IMR-90 (cell line): ENCODE measurements at regions not wholly inside any gene's neighbourhood (a gene's known extent, or its start where the extent isn't known, plus 50 kb on each side); places are given as distances from the start of the nearest gene placed in this dataset.

Experiments
- ATAC-seq: fragments of 200-7000 bp; cut with Tn5 transposase; 2 replicates; pipeline ENCODE4 v1.9.1; 2020; ENCODE audit warnings: low read depth, mild to moderate bottlenecking, moderate library complexity
- BruUV-seq: library from RNA; stranded (reverse); fragments of 400-500 nt; replicated peaks from 2 replicates; lab custom pipeline; 2021; lab: Mats Ljungman, UMichigan
- CTCF ChIA-PET: fragments of 300-600 bp; formaldehyde crosslinking; extraction: SDS; loops from one replicate; lab custom pipeline; 2021; ENCODE audit warnings: antibody characterized with exemption; lab: Yijun Ruan, JAX
- POLR2A ChIA-PET: fragments of 300-600 bp; sonication (Branson Sonifier 250); formaldehyde crosslinking; loops from one replicate; lab custom pipeline; 2022; ENCODE audit warnings: antibody characterized with exemption; ENCODE audit not compliant: unreplicated experiment; lab: Charles Lee
- DNase-seq: peaks from one replicate; pipeline ENCODE4 v3.0.0; 2013
- H2AFZ ChIP-seq: replicated peaks from 2 replicates; pipeline ENCODE3; 2013; ENCODE audit warnings: low read length, mild to moderate bottlenecking; ENCODE audit not compliant: poor library complexity
- H2AK5ac ChIP-seq: 2 replicates; pipeline ENCODE4 v1.6.1; 2013; ENCODE audit warnings: low read depth, low read length, inconsistent platforms
- H2AK9ac ChIP-seq: replicated peaks from 2 replicates; pipeline ENCODE3; 2013; ENCODE audit warnings: mild to moderate bottlenecking, low read depth, low read length, moderate library complexity; ENCODE audit not compliant: poor library complexity
- H2BK120ac ChIP-seq: 2 replicates; pipeline ENCODE4 v1.6.1; 2013; ENCODE audit warnings: low read depth, low read length, inconsistent platforms
- H2BK15ac ChIP-seq: 3 replicates; pipeline ENCODE4 v1.6.1; 2013; ENCODE audit warnings: low read depth, low read length, inconsistent platforms
- H2BK20ac ChIP-seq: 2 replicates; pipeline ENCODE4 v1.6.1; 2013; ENCODE audit warnings: low read depth, mild to moderate bottlenecking, inconsistent platforms, low read length, moderate library complexity
- H2BK5ac ChIP-seq: 2 replicates; pipeline ENCODE4 v1.6.1; 2013; ENCODE audit warnings: mild to moderate bottlenecking, low read depth, low read length, inconsistent platforms; ENCODE audit not compliant: poor library complexity, severe bottlenecking
- H3K14ac ChIP-seq: replicated peaks from 2 replicates; pipeline ENCODE4 v1.6.1; 2013; ENCODE audit warnings: low read depth, low read length, inconsistent platforms
- H3K18ac ChIP-seq: 2 replicates; pipeline ENCODE4 v1.6.1; 2013; ENCODE audit warnings: low read depth, low read length, control low read depth
- H3K23ac ChIP-seq: 2 replicates; pipeline ENCODE4 v1.6.1; 2013; ENCODE audit warnings: low read depth, low read length, inconsistent platforms
- H3K27ac ChIP-seq: 2 replicates; pipeline ENCODE4 v1.5.1; 2013; ENCODE audit warnings: mild to moderate bottlenecking, control low read depth, low read length; ENCODE audit not compliant: insufficient read depth
- H3K27me3 ChIP-seq: 2 replicates; pipeline ENCODE4 v1.6.1; 2013; ENCODE audit warnings: low read length; ENCODE audit not compliant: control insufficient read depth, insufficient read depth
- H3K36me3 ChIP-seq: 2 replicates; pipeline ENCODE4 v1.6.1; 2013; ENCODE audit warnings: low read length, mixed read lengths; ENCODE audit not compliant: control insufficient read depth, insufficient read depth
- H3K4ac ChIP-seq: 2 replicates; pipeline ENCODE4 v1.6.1; 2013; ENCODE audit warnings: low read depth, low read length, inconsistent platforms
- H3K4me1 ChIP-seq: 2 replicates; pipeline ENCODE4 v1.6.1; 2013; ENCODE audit warnings: low read length, mixed read lengths; ENCODE audit not compliant: control insufficient read depth, insufficient read depth
- H3K4me2 ChIP-seq: 2 replicates; pipeline ENCODE4 v1.6.1; 2013; ENCODE audit warnings: low read depth, mild to moderate bottlenecking, control low read depth, low read length, moderate library complexity
- H3K4me3 ChIP-seq: 2 replicates; pipeline ENCODE4 v1.5.1; 2013; ENCODE audit warnings: low read depth, mild to moderate bottlenecking, control low read depth, low read length, moderate library complexity; ENCODE audit not compliant: insufficient read depth
- H3K56ac ChIP-seq: 2 replicates; pipeline ENCODE4 v1.6.1; 2013; ENCODE audit warnings: low read length, inconsistent platforms; ENCODE audit not compliant: insufficient read depth; ENCODE audit errors: extremely low read depth
- H3K79me1 ChIP-seq, 2 experiments: 2 replicates each; pipeline ENCODE4 v1.6.1; 2013; ENCODE audit warnings: low read length in 2 of 2, inconsistent platforms in 1 of 2, low read depth in 1 of 2
- H3K9ac ChIP-seq: 2 replicates; pipeline ENCODE4 v1.6.1; 2013; ENCODE audit warnings: low read depth, low read length, control low read depth
- H3K9me1 ChIP-seq: 2 replicates; pipeline ENCODE4 v1.6.1; 2013; ENCODE audit warnings: low read length, inconsistent platforms; ENCODE audit not compliant: insufficient read depth
- H3K9me3 ChIP-seq: 2 replicates; pipeline ENCODE4 v1.6.1; 2013; ENCODE audit warnings: low read length; ENCODE audit not compliant: control insufficient read depth, insufficient read depth
- H4K20me1 ChIP-seq: 2 replicates; pipeline ENCODE4 v1.6.1; 2013; ENCODE audit warnings: low read length, inconsistent platforms; ENCODE audit not compliant: insufficient read depth
- H4K5ac ChIP-seq: 2 replicates; pipeline ENCODE4 v1.6.1; 2013; ENCODE audit warnings: mild to moderate bottlenecking, low read depth, low read length, control low read depth
- H4K8ac ChIP-seq, 2 experiments: 2 replicates each; pipeline ENCODE4 v1.6.1; 2013; ENCODE audit warnings: low read depth in 2 of 2, low read length in 2 of 2, control low read depth in 1 of 2, inconsistent platforms in 1 of 2
- H4K91ac ChIP-seq: 2 replicates; pipeline ENCODE4 v1.6.1; 2013; ENCODE audit warnings: low read depth, low read length, inconsistent platforms; ENCODE audit not compliant: insufficient read depth
- BHLHE40 ChIP-seq: fragments of 150-350 bp; IDR thresholded peaks from 2 replicates; pipeline ENCODE4 v1.6.1; 2016; ENCODE audit warnings: mild to moderate bottlenecking, low read depth, low read length
- CHD1 ChIP-seq: IDR thresholded peaks from 2 replicates; pipeline ENCODE4 v1.6.1; 2012; ENCODE audit warnings: low read depth, low read length, improper control_type of control experiment
- ELK1 ChIP-seq: fragments of 150-350 bp; IDR thresholded peaks from 2 replicates; pipeline ENCODE4 v1.6.1; 2016; ENCODE audit warnings: low read depth, mild to moderate bottlenecking, low read length, moderate library complexity, borderline replicate concordance
- FOS ChIP-seq: fragments of 150-350 bp; IDR thresholded peaks from 2 replicates; pipeline ENCODE4 v1.6.1; 2016; ENCODE audit warnings: low read depth, low read length
- MAFK ChIP-seq: IDR thresholded peaks from 2 replicates; pipeline ENCODE4 v1.6.1; 2012; ENCODE audit warnings: low read depth, low read length, improper control_type of control experiment
- MXI1 ChIP-seq: IDR thresholded peaks from 2 replicates; pipeline ENCODE4 v1.6.1; 2012; ENCODE audit warnings: low read depth, mild to moderate bottlenecking, low read length, moderate library complexity, borderline replicate concordance
- NFE2L2 ChIP-seq: fragments of 150-350 bp; IDR thresholded peaks from 2 replicates; pipeline ENCODE4 v1.6.1; 2016; ENCODE audit warnings: low read depth, mild to moderate bottlenecking, low read length
- POLR2A ChIP-seq: IDR thresholded peaks from 2 replicates; pipeline ENCODE4 v1.6.1; 2012; ENCODE audit warnings: mild to moderate bottlenecking, low read depth, low read length
- RCOR1 ChIP-seq: IDR thresholded peaks from 2 replicates; pipeline ENCODE4 v1.6.1; 2012; ENCODE audit warnings: mild to moderate bottlenecking, low read length, improper control_type of control experiment; ENCODE audit not compliant: insufficient replicate concordance
- SMC3 ChIP-seq: fragments of 150-350 bp; IDR thresholded peaks from 2 replicates; pipeline ENCODE4 v1.6.1; 2016; ENCODE audit warnings: low read depth, mild to moderate bottlenecking, antibody characterized with exemption, low read length, moderate library complexity
- USF2 ChIP-seq: fragments of 150-350 bp; IDR thresholded peaks from 2 replicates; pipeline ENCODE4 v1.6.1; 2017; ENCODE audit warnings: mild to moderate bottlenecking, antibody characterized with exemption, low read length, low read depth
- WGBS, 2 experiments: methylation state at CpG; one replicate each; pipeline versions ENCODE4 v1.1.5 to v1.1.7; 2013; ENCODE audit warnings: missing lambda C conversion rate in 2 of 2; ENCODE audit not compliant: insufficient read length in 1 of 2; ENCODE audit errors: extremely low coverage in 2 of 2; 5-methylcytosine and 5-hydroxymethylcytosine counted together
- dilution Hi-C: fragments of 300-500 bp; cut with HindIII; formaldehyde crosslinking; loops from one replicate; pipeline ENCODE4 v1.14.3; 2018; ENCODE audit warnings: low sequenced_read_pairs; ENCODE audit not compliant: unreplicated experiment
- in situ Hi-C: fragments of 300-500 bp; cut with MboI; formaldehyde crosslinking; loops from 3 replicates; pipeline ENCODE4 v1.14.3; 2019; ENCODE audit warnings: low sequenced_read_pairs, inconsistent platforms, mixed read lengths
- intact Hi-C: fragments of 100-400 bp; cut with micrococcal nuclease; formaldehyde crosslinking; loops from 2 replicates; pipeline ENCODE4 v1.10.0; 2022

- H2BK15ac ChIP-seq, result no peak overlapping the region
- WGBS, 2 experiments, result no CpG with 5 or more reads among the region's 1 CpG
- no peaks in the 10 kb centered on the region for H3K27me3 ChIP-seq
- no peak overlapping the region for H2AFZ ChIP-seq
- no peaks in the 10 kb centered on the region for H3K36me3 ChIP-seq
- H4K8ac ChIP-seq, result no peak overlapping the region
- no TSS peak for BruUV-seq
- no peak overlapping the region for H3K9ac ChIP-seq
- H3K56ac ChIP-seq, result no peak overlapping the region
- no peak overlapping the region for H2BK20ac ChIP-seq
- no peak overlapping the region for H3K4me2 ChIP-seq
- H3K4me3 ChIP-seq, result no peak overlapping the region
- CTCF ChIA-PET, result no interaction called here
- no peaks in the 10 kb centered on the region for H3K4me1 ChIP-seq
- H3K4ac ChIP-seq, result no peak overlapping the region
- no peaks in the 10 kb centered on the region for H3K79me1 ChIP-seq
- DNase-seq, result no peak
- H2AK5ac ChIP-seq, result no peak overlapping the region
- no peak overlapping the region for H3K14ac ChIP-seq
- no peak overlapping the region for H4K5ac ChIP-seq
- ATAC-seq, result no peak
- no peaks in the 10 kb centered on the region for H4K20me1 ChIP-seq
- TF ChIP-seq USF2 (no peak), RCOR1 (no peak), POLR2A (no peak), NFE2L2 (no peak), CHD1 (no peak), MXI1 (no peak), FOS (no peak), MAFK (no peak), BHLHE40 (no peak), ELK1 (no peak), SMC3 (no peak)
- no peak overlapping the region for H3K27ac ChIP-seq
- no peak overlapping the region for H2BK5ac ChIP-seq
- H2BK120ac ChIP-seq, result no peak overlapping the region
- in situ Hi-C loops (no loop called here), intact Hi-C loops (no loop called here), dilution Hi-C loops (no loop called here)
- H2AK9ac ChIP-seq, result no peak overlapping the region
- H4K91ac ChIP-seq, result no peak overlapping the region
- POLR2A ChIA-PET, result no interaction called here
- H3K9me3 ChIP-seq, result no peaks in the 10 kb centered on the region
- H3K23ac ChIP-seq, result no peak overlapping the region
- no peak overlapping the region for H3K18ac ChIP-seq
- H3K9me1 ChIP-seq, result no peaks in the 10 kb centered on the region
Observed at GRCh38 chr5:30725073-30725472, 468.4 kb upstream of the CDH6 start.
